GM18873 (cell line): ENCODE measurements at regions not wholly inside any gene's neighbourhood (a gene's known extent, or its start where the extent isn't known, plus 50 kb on each side); places are given as distances from the start of the nearest gene placed in this dataset.

Source experiments
- ATAC-seq: cut with Tn5 transposase; IDR thresholded peaks from one replicate; pipeline ENCODE4 v1.9.1; 2021; ENCODE audit warnings: mild to moderate bottlenecking, moderate library complexity, moderate number of reproducible peaks; ENCODE audit not compliant: unreplicated experiment, low FRiP score

DNA sequence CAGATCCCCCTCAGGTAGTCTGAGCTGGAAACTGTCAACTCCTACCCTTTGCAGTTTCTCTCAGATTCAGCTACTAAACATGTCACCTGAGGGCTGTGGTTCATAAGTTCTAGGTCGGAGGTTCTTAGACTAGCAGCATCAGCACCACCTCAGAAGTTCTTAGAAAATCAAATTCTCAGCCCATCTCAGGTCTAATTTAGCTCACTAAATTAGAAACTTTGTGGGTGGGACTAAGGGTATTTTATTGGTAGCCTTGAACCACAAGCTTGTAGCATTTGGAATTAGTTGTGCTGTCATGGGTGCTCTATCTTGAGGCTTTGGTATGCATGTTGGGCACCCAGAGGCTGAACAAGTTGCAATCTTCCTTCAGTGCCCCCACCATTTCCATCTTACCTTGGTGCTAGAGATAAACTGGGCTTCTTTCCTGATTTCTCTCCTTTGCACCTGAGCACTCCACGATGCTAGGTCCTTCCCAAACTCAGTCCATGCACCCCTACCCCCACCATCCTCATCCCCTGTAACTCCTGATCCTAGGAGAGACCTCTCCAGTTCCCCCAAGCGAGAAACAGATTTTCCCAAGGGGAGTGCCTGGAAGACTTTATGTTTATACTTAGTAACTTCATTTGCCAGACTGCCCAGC, 54.2 kb downstream of the S1PR1 start:
- no peak for ATAC-seq

GRCh38 chr1:101291562-101292380, 55.0 kb downstream of the S1PR1 start:
- no peak for ATAC-seq

- ATAC-seq, result no peak
Observed at GRCh38 chr1:101293461-101294051, 56.7 kb downstream of the S1PR1 start.

- no peak for ATAC-seq
Observed at GRCh38 chr1:101295209-101295608, 58.4 kb downstream of the S1PR1 start.

GRCh38 chr1:101298663-101299062, 61.8 kb downstream of the S1PR1 start:
- ATAC-seq, result no peak

DNA sequence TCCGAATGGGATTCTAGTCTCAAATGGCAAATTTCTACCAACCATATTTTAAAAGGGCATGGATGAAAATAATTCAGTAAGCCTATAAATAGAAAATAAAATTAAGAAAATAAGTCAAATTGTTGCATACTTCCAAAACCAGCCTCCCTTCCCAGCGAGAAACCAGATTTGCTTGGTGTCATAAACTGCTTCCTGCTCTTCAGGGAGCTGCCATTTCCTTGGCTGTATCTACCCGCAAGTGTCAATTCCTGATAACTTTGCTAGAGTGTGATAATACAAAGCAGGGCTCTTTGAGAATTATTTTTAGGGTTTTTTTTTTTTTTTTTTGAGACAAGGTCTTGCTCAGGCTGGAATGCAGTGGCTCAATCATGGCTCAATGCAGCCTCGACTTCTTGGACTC, 62.3 kb downstream of the S1PR1 start:
- ATAC-seq, result no peak

DNA sequence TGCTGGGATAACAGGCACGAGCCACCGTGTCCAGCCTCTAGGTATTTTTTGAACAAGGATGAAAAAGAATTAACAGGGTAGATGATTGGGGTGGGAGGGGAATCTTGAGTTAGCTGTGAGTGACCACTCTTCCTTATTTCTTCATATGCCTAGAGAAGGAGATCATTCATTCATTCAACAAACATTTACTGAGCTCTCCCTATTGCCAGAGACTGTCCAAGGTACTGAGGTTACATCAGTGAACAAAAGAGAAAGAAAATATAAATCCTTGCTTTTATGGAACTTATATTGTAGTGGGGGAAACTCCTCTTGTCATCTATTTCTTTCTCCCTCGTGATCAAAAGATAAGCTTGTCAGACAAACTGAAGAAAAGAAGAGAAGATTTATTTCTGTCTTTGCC, 62.9 kb downstream of the S1PR1 start:
- ATAC-seq, result no peak

DNA sequence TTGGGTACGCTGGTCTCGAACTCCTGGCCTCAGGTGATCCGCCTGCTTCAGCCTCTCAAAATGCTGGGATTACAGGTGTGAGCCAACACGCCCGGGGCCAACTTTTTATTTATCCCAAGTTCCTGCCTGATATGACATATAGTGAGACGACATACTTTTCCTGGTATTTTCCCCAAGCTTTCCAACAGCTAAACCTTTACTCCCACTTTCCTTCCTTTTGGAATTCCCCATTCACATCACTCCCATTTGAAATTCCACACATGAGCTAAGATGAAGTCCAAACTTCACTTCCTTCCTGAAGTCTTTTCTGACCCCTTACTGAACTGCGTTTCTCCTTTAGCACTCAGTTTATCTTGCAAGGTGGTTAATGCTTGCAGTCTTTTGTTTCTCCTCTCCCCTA, 64.1 kb downstream of the S1PR1 start:
- ATAC-seq, result no peak

DNA sequence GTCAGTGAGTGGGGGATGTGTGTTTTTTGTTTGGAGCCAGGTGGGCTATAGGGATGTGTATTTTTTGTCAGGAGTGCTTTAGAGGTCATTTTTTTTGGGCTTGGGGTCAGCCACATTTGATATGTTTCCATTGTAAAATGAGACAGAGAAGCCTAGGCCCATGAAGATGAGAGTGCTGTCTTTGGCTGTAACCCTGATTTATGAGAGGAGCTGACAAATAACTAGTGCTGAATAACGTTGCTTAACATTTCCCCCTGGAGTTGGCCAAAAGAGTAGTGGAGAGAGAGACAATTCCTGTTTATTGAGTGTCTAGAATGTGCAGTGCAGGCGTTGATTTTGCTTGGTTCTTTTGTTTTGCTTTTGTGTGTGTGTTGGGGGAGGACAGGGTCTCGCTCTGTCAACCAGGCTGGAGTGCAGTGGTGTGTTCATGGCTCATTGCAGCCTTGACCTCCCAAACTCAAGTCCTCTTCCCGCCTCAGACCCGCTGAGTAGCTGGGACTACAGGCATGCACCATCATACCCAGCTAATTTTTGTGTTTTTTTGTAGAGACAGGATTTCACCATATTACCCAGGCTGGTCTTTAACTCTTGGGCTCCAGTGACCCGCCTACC, 64.7 kb downstream of the S1PR1 start:
- ATAC-seq, result no peak

DNA sequence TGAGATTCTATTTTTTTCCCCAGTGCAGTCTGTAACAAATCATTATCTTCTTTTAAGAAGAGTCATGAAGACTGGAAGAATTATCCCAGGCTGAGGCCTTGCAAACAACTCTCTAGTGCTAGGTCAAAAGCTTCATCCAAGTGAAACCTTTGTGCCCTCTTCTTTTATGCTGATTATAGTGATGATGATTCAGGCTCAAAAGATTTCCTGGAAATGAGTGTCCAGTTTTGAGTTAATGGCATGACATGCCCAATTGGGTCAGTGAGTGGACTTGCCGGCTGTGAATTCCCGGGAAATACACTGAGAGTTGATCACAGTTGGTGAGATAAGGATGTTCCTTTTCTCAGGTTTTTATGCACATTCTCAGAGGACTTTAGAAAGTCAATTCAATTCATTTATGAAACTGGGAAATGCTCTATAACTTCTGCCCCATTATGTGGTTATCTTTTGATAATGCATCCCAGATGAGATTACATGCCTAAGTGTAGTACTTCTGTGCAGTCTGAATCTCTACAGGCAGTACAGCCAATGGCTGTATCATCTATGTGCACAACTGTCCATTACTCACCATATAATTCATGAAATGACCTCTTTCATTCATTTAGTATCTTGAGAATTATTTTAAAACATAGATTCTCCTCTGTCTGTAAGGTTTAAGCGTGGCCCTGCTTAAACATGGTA, 66.2 kb downstream of the S1PR1 start:
- no peak for ATAC-seq

- no peak for ATAC-seq
Observed at GRCh38 chr1:101307985-101308689, 71.3 kb downstream of the S1PR1 start.

- no peak for ATAC-seq
Observed at GRCh38 chr1:101308935-101309333, 72.1 kb downstream of the S1PR1 start.

DNA sequence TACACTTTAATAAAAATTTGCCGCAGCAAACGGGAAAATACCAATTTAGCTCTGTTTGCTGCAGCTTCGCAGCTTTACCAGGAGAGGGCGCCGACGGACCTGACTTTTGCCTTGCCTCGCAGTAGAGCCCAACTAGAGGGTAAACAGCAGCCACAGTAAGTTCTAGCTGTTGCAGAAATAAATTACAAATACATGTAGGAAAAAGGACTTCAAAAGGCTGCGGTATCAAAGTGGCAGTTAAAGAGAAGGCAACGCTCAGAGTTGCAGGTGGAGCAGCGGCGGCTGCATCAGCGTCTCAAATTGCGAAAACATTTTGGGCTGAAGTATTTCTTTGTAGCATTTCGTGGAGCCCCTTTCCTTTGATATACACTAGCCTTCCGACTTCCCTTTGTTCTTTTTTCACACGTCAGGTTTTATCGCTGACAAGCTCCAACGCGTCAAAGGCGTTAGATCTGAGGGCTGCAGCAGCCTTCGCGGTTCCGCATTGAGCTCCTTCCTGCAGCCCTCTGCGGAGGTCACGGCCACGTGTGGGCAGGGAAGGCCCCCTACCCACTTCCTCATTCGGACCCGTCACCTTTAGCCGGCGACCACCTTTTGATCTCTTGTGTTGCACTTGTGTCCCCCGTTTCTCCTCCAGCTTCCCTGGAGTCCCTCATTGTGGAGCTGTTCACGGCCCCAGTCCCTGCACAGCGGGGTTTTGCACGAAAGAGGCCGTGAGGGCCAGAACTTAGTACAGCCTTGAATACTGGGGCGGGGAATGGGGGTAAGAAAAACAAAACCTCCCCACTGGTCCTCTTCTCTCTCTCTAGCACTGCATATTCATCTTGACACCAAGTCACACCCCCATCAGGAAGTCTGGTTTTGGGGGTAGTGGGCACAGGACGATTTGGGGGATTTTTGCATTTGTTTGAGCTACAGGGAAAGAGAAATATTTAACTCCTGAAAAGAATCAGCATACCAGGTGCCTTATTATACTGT, 72.8 kb downstream of the S1PR1 start:
- ATAC-seq, result peak; percentile 52

DNA sequence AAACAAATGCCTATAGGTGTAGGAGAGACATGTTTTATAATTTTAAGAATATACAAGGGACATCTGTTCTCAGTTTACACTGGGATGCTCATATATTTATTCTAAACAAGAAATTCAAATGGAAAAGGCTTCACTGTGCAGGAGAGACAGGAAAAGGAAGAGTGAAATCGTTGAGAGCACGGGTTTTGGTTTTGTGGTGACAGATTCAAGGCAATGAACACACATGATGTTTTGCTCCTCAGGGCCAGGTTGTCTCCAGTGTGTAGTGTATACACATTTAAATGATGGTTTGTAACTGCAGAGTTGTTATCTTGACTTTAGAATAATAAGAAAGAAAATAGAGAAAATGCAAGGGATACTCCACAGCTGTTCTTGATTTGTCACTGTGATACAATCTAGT, 73.7 kb downstream of the S1PR1 start:
- ATAC-seq, result no peak

GRCh38 chr1:101311146-101311920, 74.5 kb downstream of the S1PR1 start:
- no peak for ATAC-seq

DNA sequence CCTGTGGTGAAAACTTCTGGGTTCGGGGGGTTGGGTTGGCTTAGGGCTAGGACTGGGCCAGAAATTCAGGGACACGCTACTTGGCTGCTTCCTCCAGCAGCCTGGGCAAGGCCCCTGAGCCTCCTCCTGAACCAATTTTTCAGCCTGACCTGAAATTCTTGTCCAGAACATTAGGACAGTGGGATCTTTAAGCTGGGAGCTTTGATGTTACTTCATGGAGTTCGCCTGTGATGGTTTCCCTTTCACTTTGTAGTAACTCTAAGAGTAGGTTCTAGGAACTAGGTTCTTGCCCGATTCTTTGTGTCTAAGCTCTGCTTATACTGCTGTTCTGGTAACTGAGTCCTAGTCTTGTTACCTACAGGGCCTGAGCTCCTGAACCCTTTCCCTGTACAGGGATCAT, 75.3 kb downstream of the S1PR1 start:
- ATAC-seq, result no peak

- ATAC-seq, result no peak
Observed at GRCh38 chr1:101313356-101313755, 76.5 kb downstream of the S1PR1 start.

DNA sequence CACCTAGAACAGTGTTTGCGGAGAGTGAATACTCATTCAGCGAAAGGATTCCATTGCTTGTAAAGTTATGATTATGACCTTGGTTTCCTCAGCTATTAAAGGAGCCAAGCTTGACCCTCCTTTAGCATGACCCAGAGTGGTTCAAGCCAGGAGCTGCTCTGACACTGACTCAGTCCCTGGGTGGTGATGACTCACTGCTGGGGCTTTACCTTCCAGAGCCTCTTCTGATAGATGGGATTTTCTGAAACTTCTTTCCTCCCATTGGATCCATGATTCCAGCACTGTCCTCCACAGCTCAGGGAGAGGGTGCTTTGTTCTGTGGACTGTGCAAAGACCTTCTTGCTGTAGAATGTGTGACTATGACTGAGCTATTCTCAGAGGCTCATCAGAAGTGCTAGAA, 77.4 kb downstream of the S1PR1 start:
- ATAC-seq, result no peak
